ENCODE measurements at regions not wholly inside any gene's neighbourhood (a gene's known extent, or its start where the extent isn't known, plus 50 kb on each side); places are given as distances from the start of the nearest gene placed in this dataset.

GRCh38 chr7:46720761-46721160 lies 799.7 kb upstream of the IGFBP3 start:
- DNase-seq (ENCODE audit: low read depth) = no peak

GRCh38 chr7:46719616-46720015 lies 798.5 kb upstream of the IGFBP3 start:
- DNase-seq (ENCODE audit: low read depth) = no peak

- DNase-seq (ENCODE audit: low read depth) = no peak
These were observed 795.9 kb upstream of the IGFBP3 start for GRCh38 chr7:46716926-46717325.

GRCh38 chr7:46715579-46715978 lies 794.5 kb upstream of the IGFBP3 start:
- DNase-seq (ENCODE audit: low read depth) = no peak

GRCh38 chr7:46714904-46715303 lies 793.8 kb upstream of the IGFBP3 start:
- DNase-seq (ENCODE audit: low read depth) = no peak

- DNase-seq (ENCODE audit: low read depth) = no peak
These were observed 793.0 kb upstream of the IGFBP3 start for GRCh38 chr7:46713868-46714596.

DNA sequence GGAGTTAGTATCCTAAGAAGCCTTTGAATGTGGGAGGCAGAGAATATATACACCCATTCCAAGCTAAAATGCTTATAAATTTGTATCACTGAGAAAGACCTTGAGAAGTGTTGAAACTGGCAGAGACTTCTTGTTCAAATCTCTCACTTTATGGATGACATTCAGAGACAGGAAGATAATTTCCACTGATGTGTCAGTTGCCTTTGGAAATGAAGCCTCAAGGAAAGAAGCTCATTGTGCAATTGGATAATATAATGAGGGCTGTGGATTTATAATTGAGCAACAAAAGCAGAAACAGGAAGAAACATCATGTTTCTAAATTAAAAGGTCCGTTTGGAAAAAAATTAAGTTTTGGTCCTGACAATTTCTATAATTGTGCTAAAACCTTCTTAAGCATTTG lies 789.9 kb upstream of the IGFBP3 start:
- no peak for DNase-seq (ENCODE audit: low read depth)

DNA sequence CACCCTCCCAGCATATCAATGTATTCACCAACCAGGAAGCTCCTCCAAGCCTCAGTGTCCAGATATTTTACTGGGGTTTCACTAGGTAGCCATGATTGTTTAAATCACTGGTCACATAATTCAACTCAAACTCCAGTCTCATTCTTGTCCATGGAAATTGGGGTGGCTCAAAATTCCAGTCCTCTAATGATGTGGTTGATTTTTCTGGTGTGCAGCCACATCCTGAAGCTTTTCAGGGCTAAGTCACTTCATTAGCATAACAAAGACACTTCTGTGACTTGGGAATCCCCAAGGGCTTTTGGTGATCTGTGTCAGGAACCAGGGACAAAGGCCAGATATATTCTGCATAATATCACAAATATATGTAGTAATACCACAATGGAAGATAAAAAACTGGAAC lies 786.9 kb upstream of the IGFBP3 start:
- DNase-seq (ENCODE audit: low read depth) = no peak

- DNase-seq (ENCODE audit: low read depth) = no peak
These were observed 784.5 kb upstream of the IGFBP3 start for GRCh38 chr7:46705386-46706255.

DNA sequence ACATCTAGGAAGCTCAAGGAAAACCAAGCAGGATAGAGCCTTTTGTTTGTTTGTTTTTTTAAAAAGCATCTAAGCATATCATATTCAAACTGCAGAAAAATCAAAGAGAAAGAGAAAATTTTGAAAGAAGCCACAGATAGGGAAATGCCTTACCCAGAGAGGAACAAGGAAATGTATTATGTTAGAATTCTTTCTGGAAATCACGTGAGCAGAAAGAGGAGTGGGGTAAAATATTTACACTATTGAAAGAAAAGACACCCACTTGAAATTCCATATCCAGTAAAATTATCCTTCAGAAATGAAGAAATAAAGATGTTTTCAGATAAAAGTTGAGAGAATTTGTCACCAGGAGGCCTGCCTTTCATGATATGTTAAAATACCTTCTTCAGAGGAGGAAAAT lies 775.7 kb upstream of the IGFBP3 start:
- DNase-seq (ENCODE audit: low read depth) = no peak

GRCh38 chr7:46695051-46695708 lies 774.1 kb upstream of the IGFBP3 start:
- no peak for DNase-seq (ENCODE audit: low read depth)

DNA sequence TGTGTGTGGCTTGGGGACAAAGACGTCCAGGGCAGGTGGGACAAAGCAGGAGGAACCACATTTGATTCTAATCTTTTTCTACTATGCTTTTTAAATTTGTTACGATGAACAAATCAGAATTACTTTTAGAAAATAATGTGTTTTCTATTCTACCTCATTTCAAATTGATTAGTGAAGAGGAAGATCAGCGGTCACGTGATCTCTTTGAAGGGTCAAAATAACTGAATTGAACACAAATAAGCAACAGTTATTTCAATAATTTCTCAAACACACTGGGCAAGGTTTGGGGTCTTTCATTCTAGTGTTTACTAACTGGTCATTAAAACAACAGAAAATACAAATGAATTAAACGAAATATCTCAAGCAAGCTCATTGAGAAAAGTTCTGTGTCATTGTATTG lies 773.0 kb upstream of the IGFBP3 start:
- DNase-seq (ENCODE audit: low read depth) = no peak

GRCh38 chr7:46687203-46687602 lies 766.1 kb upstream of the IGFBP3 start:
- DNase-seq (ENCODE audit: low read depth) = no peak

GRCh38 chr7:46685051-46685450 lies 764.0 kb upstream of the IGFBP3 start:
- no peak for DNase-seq (ENCODE audit: low read depth)

DNA sequence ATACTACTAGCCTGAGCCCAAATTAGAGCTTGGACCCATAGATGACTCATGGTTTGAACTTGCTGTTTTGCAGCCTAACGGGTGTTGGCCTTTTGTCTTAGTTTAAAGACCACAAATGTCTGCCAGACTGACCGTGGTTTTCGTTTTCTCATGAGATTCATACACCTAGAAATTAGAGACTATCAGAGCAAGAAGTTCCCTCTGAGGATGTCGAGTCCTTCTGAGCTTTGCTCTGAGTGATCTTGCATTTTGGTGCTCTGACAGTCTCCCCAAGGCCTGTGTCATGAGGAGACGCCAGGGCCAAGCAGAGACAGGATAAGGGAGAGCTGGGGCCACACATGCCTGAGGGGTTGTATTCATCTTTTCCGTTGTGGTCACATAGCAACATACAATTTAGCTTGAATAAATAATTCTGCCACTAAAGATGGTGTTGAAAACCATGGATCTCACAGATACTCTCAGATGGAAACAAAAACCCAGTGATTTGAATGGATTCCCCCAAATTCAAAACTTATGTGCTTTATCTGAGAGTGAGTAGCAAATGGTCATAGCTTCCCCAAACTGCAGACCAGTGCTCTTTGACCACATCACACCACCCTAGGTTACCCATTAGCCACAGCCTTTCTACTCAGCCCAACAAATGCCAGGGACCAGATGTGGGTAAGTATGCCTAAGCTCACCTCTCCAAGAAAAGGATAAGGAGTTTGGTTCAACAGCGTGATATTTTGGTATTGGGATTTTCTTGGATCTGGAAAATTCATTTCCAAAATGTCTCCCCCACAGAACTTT lies 762.0 kb upstream of the IGFBP3 start:
- no peak for DNase-seq (ENCODE audit: low read depth)

GRCh38 chr7:46681865-46682503 lies 760.9 kb upstream of the IGFBP3 start:
- DNase-seq (ENCODE audit: low read depth) = no peak

DNA sequence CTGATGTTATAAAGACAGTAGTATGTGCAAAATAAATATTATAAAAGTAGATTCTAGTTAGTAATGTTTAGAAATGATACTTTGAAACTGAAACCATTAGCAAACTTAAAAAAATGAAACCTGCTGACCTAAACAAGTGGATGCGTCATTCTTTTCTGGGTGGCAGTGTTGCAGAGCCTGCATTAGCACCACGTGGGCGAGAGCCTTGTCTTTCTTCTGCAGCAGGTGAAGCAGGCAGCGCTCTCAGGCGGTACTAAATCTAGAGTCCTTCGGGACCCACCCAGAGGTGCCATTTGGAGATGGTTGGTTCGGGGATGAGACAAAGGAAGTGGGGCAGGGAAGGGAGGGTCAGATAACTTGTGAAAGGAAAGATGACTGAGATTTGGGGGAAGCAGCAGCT lies 759.1 kb upstream of the IGFBP3 start:
- DNase-seq (ENCODE audit: low read depth) = no peak

DNA sequence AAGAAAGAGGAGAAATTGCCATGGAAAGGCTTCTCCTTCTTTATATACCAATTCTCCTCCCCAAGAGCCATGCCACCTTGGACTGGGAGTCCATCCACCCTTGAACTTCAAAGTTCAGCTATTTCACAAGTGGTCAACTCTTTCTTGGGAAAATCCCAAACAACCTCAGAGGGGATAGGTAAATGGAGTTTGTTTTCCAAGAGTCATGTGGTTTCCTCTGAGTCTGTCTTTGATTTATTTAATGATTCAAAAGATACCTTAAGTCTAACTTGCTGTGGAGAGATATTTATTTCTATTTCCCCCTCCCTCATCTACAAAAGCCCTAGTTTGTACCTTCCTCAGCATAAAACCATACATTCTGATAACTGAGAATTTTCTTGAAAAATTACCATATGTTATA lies 758.6 kb upstream of the IGFBP3 start:
- DNase-seq (ENCODE audit: low read depth) = no peak

- DNase-seq (ENCODE audit: low read depth) = no peak
These were observed 757.3 kb upstream of the IGFBP3 start for GRCh38 chr7:46678421-46678820.

DNA sequence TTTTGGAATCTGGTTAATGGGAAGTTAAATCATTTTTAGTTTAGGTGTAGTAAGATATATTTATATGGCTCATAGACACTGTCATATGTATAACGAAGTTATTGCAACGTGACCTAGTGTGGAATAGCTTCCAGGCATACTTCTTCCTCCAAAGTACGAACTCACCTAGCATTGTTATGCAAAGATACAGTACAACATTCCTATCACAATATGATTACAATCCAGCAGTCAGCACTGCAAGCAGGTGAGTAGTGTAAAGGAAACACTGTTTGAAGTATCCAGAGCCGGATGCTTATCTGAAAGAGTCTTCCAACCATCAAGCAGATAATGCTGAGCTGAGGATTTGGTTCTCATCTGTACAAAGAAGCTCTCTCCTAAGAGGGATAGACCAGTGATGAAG lies 754.4 kb upstream of the IGFBP3 start:
- DNase-seq (ENCODE audit: low read depth) = no peak

- no peak for DNase-seq (ENCODE audit: low read depth)
These were observed 751.8 kb upstream of the IGFBP3 start for GRCh38 chr7:46672861-46673260.

All from fibroblast of the conjunctiva (primary cell).